HG02571 (cell line): ENCODE measurements at regions not wholly inside any gene's neighbourhood (a gene's known extent, or its start where the extent isn't known, plus 50 kb on each side); places are given as distances from the start of the nearest gene placed in this dataset.
A peak's percentile ranks its signal among the peaks of the same experiment; 100 is the strongest.

ENCODE experiments used
- ATAC-seq: cut with Tn5 transposase; IDR thresholded peaks from one replicate; pipeline ENCODE4 v1.9.1; 2021; ENCODE audit warnings: mild to moderate bottlenecking, moderate library complexity; ENCODE audit not compliant: unreplicated experiment

- ATAC-seq = no peak
Observed at GRCh38 chr9:88326936-88327335, 61.3 kb upstream of the SPIN1 start.

DNA sequence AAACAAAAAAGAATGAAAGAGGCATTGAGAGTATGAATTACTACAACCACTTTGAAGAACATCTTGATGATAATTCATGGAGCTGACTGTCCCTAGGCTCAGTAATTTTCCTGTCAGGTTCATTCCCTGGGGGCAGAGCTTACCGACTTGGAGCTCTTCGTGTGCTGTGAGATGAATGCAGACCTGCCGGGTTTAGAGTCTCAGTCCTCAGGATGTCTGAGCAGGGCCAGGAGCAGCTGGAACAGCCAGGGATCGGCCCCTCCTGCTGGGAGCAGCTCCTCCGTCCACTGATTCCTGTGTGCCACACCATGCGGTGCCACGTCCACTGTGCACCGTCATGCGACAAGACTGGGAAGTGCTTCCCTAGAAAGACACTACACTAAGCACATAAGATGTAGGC lies 62.2 kb upstream of the SPIN1 start:
- no peak for ATAC-seq

- ATAC-seq = no peak
Observed at GRCh38 chr9:88322906-88323566, 65.2 kb upstream of the SPIN1 start.

DNA sequence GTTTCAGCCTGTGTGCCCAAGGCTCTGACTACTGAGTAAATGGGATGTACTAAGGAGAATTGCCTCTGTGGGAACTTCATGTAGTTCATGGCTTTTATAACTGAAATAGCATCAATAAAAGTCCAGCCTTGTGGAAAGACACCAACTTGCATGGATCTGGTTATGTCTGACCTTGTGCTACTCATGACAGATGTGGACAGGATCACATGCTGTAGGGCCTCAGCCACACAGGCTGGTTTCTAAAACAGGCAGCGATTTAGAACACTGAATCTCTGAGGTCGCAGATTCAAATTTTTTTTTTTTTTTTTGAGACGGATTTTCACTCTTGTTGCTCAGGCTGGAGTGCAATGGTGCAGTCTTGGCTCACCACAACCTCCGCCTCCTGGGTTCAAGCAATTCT lies 66.5 kb upstream of the SPIN1 start:
- no peak for ATAC-seq

DNA sequence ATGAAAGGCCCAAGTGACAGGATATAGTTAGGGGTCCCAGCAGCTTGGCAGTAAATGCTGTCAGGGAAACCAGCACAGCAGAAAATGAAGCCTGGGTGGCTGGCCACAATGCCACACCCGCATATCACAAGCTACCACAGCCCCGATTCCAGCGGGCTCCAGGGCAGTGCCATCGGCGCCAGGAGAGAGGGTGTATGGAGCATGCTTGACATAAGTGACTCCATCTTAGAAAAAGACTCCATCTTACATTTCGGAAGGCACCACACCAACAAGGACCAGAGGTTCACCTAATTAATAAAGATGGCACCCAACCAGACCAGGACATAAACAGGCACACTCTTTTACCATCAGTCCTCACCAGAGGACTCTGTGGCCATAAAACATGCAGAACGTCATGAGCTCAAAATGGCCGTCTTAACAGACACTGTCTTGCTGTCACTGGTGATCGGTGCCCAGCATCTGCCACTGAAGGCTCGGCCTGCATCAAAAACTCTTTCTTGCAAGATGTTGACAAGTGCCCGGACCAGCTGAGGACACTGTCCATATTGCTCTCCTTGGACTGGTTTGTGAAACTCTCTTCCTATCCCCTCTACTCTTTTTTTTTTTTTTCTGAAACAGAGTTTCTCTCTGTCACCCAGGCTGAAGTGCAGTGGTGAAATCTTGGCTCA lies 67.4 kb upstream of the SPIN1 start:
- ATAC-seq = no peak

DNA sequence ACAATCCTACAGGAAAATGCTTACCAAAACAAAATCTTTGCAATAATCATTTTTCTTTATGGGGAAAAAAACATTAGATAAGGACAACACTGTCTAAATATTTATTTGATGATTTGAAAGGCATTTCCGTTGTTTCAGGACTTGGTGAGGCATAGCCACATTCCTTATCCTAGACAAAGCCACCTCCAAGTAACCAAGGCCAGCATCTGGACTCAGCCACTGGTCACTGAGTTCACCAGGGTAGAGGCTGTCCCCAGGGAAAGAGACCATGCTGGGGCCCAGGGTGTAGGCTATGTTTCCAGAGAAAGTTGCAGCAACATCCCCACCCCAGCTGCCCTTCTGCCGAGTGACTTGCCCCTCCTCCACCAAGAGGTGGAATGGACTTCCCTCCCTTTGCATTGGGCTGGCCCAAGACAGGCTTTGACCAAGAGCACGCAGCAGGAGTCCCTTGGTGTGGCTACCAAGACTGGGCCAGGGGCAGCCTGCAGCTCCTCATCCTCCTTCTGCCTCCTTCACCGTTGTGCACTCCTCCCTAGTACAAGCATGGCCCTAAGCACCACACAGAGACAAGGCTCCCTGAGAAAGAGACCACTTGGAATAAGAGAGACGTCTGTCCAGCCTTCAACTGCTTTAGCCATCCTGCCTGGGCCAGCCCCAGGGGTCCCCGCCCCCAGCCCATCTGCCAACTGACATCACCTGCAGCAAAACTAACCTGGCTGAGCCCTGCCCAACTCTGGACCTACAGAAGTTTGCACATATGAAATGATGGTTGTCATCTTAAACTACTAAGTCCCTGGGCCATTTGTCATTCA lies 68.1 kb upstream of the SPIN1 start:
- no peak for ATAC-seq

DNA sequence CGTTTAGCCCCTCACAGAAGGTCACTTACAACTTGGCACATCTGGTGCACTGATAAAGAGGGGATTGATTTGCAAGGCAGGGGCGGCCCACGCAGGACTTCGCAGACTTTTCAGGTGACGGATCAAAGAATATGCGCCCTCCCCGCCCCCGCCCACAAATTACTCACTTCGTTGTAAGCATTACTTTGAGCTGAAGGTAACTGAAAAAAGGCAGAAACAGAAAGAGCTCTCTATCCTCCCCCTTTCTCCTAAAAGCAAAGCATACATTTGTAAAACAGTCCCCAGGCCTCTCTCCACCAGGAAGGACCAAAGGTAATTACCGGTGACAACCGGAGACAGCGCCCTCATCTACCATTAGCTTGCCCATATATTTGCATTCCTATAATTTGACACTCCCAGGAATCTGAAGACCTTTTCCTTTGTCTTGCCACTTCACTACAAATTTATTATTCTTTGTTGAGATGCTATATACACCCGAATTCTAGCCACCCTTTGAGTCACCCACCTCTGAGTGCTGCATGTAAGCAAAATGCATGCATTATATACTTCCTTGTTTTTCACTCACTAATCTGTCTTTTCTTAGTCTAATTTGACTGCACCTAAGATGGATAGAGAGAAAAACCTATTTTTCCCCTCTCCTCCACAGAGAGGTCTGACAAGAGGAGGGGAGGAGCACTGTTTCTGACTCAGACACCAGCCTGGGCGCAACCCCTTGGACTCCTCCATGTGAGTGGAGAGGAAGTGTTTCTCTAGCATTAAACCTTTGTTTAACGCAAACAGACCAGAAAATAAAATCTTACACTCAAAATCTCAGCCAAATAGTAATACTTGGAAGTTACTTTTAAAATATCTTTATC lies 74.7 kb upstream of the SPIN1 start:
- ATAC-seq = no peak

GRCh38 chr9:88312517-88313103 lies 75.6 kb upstream of the SPIN1 start:
- no peak for ATAC-seq

DNA sequence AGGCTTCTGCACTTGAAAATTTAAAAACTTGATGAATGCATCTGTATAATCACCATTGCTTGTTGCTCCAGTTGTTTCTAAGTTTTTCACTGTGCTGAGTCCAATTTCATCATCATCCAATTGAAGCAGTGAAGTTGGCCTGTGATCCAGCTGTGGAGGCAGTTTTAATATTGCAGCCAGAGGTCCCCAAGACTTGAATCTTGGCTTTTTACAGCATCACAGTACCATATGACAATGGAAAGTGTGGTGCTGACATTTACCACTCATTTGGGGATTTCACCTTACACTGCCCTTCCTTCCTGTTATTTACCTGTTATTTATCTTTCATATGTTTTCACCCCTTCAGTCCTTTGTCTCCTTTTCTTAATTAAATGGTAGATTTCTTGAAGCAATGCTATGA lies 76.2 kb upstream of the SPIN1 start:
- ATAC-seq = no peak

DNA sequence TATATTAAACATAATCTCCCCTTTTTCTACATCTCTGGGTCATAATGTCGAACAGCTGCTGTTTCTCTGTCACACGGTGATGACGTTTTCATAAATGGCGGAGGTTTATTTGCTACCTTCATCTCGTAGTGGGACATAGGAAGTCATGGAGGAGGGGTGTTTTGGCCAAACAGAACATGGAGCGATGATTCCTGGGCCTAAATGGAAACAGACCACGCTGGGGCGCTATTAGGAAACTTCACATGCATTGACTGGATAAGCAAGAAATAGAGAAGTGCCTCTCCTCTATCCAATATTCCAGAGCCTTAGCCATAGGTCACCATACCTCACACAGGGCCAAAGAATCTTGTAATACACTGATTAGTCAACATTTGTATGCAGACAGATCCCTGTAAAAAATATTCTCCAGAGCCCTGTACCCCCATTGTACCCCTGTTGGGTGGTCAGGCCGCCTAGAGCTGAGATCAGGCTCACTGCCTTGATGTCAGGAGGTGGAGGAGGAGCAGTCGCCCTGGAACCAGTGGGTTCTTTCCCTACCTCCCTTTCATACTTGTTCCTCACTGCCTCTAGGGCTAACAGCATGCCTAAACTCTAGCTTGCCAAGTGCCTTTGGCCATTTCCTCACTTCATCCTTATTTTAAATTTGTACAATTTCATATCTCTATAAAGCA lies 77.8 kb upstream of the SPIN1 start:
- no peak for ATAC-seq

DNA sequence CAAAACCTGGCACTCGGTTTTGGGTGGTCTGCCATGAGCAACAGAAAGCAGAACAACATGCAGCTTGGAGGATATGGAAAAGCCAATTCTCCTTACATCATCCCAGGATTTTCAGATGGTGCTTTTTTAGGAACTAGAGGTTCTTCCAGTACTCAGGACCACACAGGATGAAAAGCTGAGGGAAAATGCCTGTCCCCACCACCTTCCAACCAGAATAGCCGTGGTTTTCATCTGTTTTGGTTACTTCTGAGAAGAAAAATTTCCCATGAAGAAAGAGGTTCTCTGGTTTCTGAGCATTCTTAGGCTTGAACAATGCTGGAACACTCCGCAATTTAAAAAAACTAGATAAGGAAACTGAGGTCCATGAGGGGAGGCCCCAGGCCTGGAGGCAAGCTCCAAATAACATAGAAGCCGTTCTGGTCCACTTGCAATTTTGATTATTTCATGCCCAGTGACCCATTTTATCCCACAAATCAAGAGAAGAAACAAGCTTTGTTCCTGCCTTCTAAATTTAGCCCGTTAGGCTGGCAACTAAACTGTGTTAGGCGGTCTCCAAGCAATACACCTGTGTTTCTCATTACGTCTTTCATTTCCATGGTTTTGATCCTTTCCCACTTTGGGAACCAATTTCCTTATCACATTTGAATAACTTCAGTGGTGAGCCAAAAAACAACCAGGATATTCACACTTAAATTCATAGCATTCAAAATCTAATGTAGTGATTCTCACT lies 79.2 kb upstream of the SPIN1 start:
- no peak for ATAC-seq

GRCh38 chr9:88307136-88307535 lies 81.1 kb upstream of the SPIN1 start:
- no peak for ATAC-seq

DNA sequence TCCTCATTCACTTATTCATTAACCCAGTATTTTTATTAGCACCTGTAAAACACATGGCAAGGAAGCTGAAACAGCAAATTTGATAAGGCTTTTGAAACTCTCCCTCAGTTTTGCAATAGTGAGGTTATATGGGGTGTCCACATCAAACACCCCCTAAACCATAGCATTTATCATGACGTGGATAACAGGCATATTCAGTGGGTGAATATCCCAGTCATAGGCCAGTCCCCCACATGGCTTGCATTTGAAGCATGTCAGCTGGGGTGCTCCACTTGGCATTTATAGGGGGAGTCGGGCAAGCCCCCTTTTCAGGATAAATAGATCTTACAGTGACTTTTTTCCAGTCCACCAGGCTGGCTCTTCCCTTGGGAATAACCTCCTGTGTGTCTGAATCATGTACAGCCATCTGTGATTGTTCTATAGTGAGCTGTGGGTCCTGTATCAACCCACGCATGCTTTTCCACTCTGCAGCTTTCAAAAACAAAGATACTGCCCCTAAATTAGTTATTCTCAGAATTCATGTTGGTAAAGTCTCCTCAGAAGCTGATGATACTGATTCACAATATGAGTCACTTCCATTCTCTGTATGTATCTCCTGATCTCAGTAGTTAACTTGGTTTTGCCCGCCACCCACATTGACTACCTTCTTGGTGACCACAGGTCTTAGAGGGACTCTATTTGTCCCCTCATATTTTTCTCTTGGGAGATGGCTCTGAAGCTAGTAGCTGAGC lies 84.4 kb upstream of the SPIN1 start:
- ATAC-seq = peak; percentile 95

GRCh38 chr9:88302579-88303324 lies 85.5 kb upstream of the SPIN1 start:
- ATAC-seq = no peak

GRCh38 chr9:88300556-88300955 lies 87.7 kb upstream of the SPIN1 start:
- no peak for ATAC-seq

GRCh38 chr9:88291856-88292255 lies 96.4 kb upstream of the SPIN1 start:
- no peak for ATAC-seq

- no peak for ATAC-seq
Observed at GRCh38 chr9:88291056-88291455, 97.2 kb upstream of the SPIN1 start.

DNA sequence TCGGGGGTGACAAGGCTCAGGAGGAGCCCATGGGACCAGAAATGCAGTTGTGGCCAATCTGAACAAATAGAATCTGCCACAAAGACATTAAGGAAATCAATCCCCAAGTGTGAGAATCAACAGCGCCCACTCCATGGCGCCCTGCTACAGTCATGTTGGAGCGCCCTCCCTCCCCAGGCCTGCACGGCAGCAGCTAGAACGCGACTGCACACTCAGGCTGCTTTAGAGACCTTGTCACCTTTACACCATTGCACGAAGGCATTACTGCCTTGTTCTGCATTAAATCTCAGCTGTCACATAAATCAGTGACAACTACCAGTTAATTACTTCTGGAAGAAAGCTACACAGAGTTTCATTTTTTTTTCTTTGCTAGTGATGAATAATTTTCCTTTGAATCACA lies 98.7 kb upstream of the SPIN1 start:
- ATAC-seq = no peak
